ENCODE measurements at regions not wholly inside any gene's neighbourhood (a gene's known extent, or its start where the extent isn't known, plus 50 kb on each side); places are given as distances from the start of the nearest gene placed in this dataset.

DNA sequence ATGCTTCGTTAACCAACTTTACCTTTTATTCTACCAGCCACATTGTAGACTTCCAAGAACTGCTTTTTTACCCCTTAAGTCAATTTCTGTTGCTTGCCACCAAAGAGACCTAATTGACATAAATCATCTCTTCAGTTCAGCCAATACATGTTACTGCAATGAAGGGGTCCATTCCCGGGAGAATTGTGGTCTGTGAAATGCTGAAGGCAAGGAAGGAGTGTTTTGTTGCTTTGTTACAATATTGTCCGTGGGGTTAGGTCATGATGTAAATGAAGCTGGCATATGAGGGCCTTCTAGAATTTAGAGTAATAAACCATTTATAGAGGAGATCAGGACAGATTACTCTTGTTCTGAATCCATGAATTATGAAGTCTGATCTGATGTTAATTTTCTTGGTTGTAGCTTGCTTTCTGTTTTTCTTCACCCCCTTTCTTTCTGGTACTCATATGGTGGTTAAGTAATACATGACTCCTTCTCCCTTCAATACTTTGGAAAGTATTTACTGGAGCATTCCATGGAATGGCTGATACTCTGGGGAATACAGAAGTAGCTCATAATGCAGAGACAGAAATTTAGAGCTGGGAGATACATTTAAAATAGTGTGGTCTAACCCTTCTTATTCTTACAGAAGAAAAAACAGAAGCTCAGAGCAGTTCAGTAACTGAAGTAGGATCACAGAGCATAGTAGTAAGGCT is 297.0 kb upstream of the CLINT1 start:
- Histone ChIP-seq H3K4me3 (ENCODE audit: low read depth in 1 of 2, low read length in 2 of 2) (no peak overlapping the region), H3K9ac (ENCODE audit: low read length) (no peak overlapping the region), H3K4me1 (ENCODE audit: insufficient read depth, low read length) (peaks cover 5% of the 10 kb centered on the region), H3K36me3 (ENCODE audit: insufficient read depth, low read length) (no peaks in the 10 kb centered on the region), H3K27ac (ENCODE audit: low read depth, low read length) (no peak overlapping the region), H3K9me3 (ENCODE audit: low read length) (no peaks in the 10 kb centered on the region), H3K27me3 (ENCODE audit: control insufficient read depth in 1 of 2, insufficient read depth in 2 of 2, low read length in 2 of 2) (no peaks in the 10 kb centered on the region)

DNA sequence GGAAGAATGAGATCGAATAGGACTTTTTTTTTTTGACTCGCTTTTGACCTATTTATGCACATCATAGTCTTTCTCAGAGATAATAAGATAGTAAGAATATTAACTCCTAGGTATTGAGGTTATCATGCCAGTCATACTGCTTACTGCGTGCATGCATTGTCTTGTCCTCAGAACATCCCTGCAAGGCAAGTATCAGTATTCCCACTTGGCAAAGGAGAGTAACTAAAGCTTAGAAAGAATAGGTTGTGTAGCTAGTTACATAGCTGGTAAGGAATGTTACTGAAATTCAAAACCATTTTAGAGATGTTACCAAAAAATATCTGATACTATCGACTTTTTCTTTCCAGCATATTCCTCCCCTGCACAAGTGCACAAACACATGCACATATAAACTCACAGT is 296.1 kb upstream of the CLINT1 start:
- Histone ChIP-seq H3K9ac (ENCODE audit: low read length) (no peak overlapping the region), H3K9me3 (ENCODE audit: low read length) (no peaks in the 10 kb centered on the region), H3K27ac (ENCODE audit: low read depth, low read length) (no peak overlapping the region), H3K27me3 (ENCODE audit: control insufficient read depth in 1 of 2, insufficient read depth in 2 of 2, low read length in 2 of 2) (no peaks in the 10 kb centered on the region), H3K4me1 (ENCODE audit: insufficient read depth, low read length) (peaks cover 5% of the 10 kb centered on the region), H3K4me3 (ENCODE audit: low read depth in 1 of 2, low read length in 2 of 2) (no peak overlapping the region), H3K36me3 (ENCODE audit: insufficient read depth, low read length) (no peaks in the 10 kb centered on the region)

DNA sequence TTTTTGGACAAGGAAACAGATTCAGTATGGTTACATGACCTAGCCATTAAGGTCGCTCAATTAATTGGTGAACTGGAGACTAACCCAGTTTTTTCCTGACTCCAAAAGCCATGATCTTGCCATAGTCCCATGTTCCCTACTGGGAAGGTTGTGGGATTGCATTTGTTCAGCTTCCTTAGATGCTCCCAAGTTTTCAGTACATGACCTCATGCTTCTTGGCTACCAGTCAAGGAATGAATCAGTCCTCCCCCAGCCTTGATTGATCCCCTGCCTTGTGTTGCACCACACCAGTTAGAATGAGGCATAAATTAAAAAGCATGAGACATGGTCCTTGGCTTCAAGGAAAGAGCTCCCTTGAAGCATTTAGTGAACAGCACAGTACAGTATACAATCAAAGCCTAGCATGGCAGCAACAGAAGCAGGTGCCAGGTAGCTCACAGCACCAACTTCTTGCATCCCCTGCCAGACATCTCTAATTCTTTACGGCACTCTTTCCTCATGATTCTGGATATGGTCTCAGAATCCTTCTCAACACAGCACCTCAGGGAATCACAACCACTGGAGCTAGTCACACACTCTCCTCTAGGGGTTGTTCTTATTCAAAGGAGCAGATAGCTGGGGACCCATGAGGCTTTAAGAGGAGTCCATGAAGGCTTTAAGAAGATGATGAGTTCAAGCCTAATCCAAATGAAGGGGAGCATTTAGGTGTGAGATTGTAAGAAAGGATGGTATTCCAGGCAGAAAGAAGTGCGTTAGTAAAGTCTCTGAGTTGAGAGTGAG is 295.5 kb upstream of the CLINT1 start:
- no peaks in the 10 kb centered on the region for H3K27me3 ChIP-seq (ENCODE audit: control insufficient read depth in 1 of 2, insufficient read depth in 2 of 2, low read length in 2 of 2)
- H3K9me3 ChIP-seq (ENCODE audit: low read length) = no peaks in the 10 kb centered on the region
- H3K27ac ChIP-seq (ENCODE audit: low read depth, low read length) = no peak overlapping the region
- peaks cover 5% of the 10 kb centered on the region for H3K4me1 ChIP-seq (ENCODE audit: insufficient read depth, low read length)
- no peak overlapping the region for H3K4me3 ChIP-seq (ENCODE audit: low read depth in 1 of 2, low read length in 2 of 2)
- no peak overlapping the region for H3K9ac ChIP-seq (ENCODE audit: low read length)
- no peaks in the 10 kb centered on the region for H3K36me3 ChIP-seq (ENCODE audit: insufficient read depth, low read length)

DNA sequence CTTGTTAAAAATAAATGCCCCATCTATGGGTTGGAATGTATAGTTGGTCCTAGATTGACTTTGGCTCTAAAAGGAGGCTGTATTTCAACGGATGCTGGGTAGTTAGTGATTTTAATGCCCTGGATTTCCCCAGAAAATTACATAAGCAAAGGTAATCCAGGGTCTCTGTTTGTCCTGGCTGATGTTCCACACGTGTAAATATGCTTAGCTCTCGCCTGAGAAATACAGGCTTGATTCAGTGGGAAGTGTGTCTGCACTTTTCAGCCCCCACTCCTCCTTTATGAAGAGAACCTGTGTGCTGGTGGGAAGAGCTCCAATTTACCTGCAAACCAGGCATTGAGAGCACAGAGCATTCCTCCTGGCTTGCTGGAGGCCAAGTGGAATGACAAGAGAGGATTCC is 294.6 kb upstream of the CLINT1 start:
- H3K9ac ChIP-seq (ENCODE audit: low read length) = no peak overlapping the region
- no peak overlapping the region for H3K27ac ChIP-seq (ENCODE audit: low read depth, low read length)
- no peak overlapping the region for H3K4me3 ChIP-seq (ENCODE audit: low read depth in 1 of 2, low read length in 2 of 2)
- no peaks in the 10 kb centered on the region for H3K9me3 ChIP-seq (ENCODE audit: low read length)
- peaks cover 5% of the 10 kb centered on the region for H3K4me1 ChIP-seq (ENCODE audit: insufficient read depth, low read length)
- no peaks in the 10 kb centered on the region for H3K27me3 ChIP-seq (ENCODE audit: control insufficient read depth in 1 of 2, insufficient read depth in 2 of 2, low read length in 2 of 2)
- H3K36me3 ChIP-seq (ENCODE audit: insufficient read depth, low read length) = no peaks in the 10 kb centered on the region

DNA sequence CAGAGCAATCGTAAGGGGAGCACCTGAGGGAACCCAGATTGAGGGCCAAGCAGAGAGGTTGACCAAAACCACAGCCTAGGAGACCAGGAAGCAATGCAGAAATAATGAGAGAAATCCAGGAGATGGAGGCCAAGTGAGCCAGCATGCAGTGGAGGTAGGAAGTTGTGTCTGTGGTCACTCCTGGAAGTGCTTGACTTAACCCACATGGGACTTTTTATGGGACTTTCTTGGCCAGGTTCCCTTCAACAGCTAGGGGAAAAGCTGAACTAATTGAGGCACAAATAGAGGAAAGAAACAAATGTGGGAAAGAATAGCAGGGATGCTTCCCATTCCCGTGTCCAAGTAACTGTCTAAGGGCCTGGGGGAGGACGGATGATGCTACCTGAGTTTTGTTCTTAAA is 293.2 kb upstream of the CLINT1 start:
- H3K4me1 ChIP-seq (ENCODE audit: insufficient read depth, low read length) = peaks cover 5% of the 10 kb centered on the region
- H3K36me3 ChIP-seq (ENCODE audit: insufficient read depth, low read length) = no peaks in the 10 kb centered on the region
- H3K27me3 ChIP-seq (ENCODE audit: control insufficient read depth in 1 of 2, insufficient read depth in 2 of 2, low read length in 2 of 2) = no peaks in the 10 kb centered on the region
- H3K4me3 ChIP-seq (ENCODE audit: low read depth in 1 of 2, low read length in 2 of 2) = no peak overlapping the region
- H3K9ac ChIP-seq (ENCODE audit: low read length) = no peak overlapping the region
- H3K9me3 ChIP-seq (ENCODE audit: low read length) = no peaks in the 10 kb centered on the region
- H3K27ac ChIP-seq (ENCODE audit: low read depth, low read length) = no peak overlapping the region

DNA sequence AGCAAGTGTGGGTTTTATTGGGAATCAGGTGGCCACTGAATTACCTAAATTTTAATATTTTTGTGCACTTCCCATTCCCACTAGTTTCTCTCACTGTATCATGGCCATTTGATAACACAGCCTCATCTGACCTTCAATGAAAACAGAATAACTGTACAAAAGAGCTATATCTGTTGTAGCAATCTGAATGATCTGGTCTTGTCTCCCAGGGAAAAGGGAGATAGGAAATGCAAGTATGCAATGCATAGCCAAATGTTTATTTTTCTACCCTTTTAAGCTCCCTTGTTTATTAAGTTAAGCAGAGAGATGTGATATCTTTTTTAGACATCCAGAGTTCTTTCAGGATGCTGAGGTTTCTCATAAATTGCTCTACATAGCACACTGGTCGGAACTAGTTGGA is 288.3 kb upstream of the CLINT1 start:
- Histone ChIP-seq H3K27ac (ENCODE audit: low read depth, low read length) (no peak overlapping the region), H3K4me3 (ENCODE audit: low read depth in 1 of 2, low read length in 2 of 2) (no peak overlapping the region), H3K4me1 (ENCODE audit: insufficient read depth, low read length) (no peaks in the 10 kb centered on the region), H3K36me3 (ENCODE audit: insufficient read depth, low read length) (no peaks in the 10 kb centered on the region), H3K27me3 (ENCODE audit: control insufficient read depth in 1 of 2, insufficient read depth in 2 of 2, low read length in 2 of 2) (no peaks in the 10 kb centered on the region), H3K9ac (ENCODE audit: low read length) (no peak overlapping the region), H3K9me3 (ENCODE audit: low read length) (no peaks in the 10 kb centered on the region)

DNA sequence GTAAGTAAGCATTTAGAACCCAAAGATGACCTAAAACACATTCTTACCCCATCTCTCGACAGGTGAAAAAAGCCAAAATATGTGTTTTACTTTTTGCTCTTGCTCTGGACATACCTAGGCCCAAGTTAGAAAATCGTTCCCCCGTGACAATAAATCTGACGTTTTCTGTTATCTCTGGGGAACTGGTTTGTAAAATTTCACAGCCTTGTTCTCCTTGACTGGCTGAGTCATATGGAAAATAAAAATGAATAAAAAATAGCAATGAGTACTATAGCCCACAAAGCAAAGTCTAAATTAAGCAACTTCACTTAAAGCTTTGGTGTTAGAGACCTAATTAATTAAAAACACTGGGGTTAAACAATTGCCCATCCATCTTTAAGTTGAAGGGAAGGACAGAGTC is 286.9 kb upstream of the CLINT1 start:
- Histone ChIP-seq H3K4me3 (ENCODE audit: low read depth in 1 of 2, low read length in 2 of 2) (no peak overlapping the region), H3K9me3 (ENCODE audit: low read length) (no peaks in the 10 kb centered on the region), H3K9ac (ENCODE audit: low read length) (no peak overlapping the region), H3K27me3 (ENCODE audit: control insufficient read depth in 1 of 2, insufficient read depth in 2 of 2, low read length in 2 of 2) (no peaks in the 10 kb centered on the region), H3K36me3 (ENCODE audit: insufficient read depth, low read length) (no peaks in the 10 kb centered on the region), H3K4me1 (ENCODE audit: insufficient read depth, low read length) (no peaks in the 10 kb centered on the region), H3K27ac (ENCODE audit: low read depth, low read length) (no peak overlapping the region)

DNA sequence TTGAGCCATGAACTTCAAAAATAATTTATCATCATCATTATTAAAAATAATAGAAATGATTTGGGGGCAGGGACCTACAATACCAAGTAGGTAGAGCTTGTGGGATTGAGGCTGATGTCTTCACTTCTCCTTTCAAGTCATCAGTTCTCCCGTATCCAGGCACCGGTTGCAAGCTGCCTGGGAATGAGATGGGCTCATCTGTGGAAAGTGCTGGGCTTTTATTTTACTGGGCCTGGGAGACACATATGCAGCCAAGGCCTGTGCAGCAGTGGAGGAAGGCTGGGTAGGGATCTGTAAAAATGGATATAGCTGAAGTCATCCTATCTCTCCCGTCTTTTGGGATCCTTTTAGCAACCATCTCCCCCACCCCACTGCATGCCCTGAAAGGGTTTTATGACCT is 284.1 kb upstream of the CLINT1 start:
- Histone ChIP-seq H3K4me3 (ENCODE audit: low read depth in 1 of 2, low read length in 2 of 2) (no peak overlapping the region), H3K9me3 (ENCODE audit: low read length) (no peaks in the 10 kb centered on the region), H3K4me1 (ENCODE audit: insufficient read depth, low read length) (no peaks in the 10 kb centered on the region)

DNA sequence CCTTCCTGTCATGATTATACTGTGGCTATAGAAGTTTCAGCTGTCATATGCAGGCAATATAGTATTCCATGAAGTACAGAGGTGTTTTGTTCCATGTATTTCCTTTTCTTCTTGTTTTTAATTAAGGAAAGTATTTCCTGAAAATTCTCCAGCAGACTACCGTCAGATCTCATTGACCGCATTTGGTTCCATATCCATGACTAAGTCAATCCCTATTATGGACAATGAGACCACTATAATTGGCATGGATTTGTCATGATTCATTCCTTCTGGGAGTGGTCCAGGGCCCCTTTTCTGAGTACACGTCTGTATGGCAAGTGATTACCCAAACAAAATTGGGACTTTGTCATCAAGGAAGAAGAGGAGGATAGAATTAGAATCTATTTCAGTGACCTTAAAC is 283.2 kb upstream of the CLINT1 start:
- no peak overlapping the region for H3K9ac ChIP-seq (ENCODE audit: low read length)
- no peaks in the 10 kb centered on the region for H3K27me3 ChIP-seq (ENCODE audit: control insufficient read depth in 1 of 2, insufficient read depth in 2 of 2, low read length in 2 of 2)
- H3K36me3 ChIP-seq (ENCODE audit: insufficient read depth, low read length) = no peaks in the 10 kb centered on the region
- H3K4me3 ChIP-seq (ENCODE audit: low read depth in 1 of 2, low read length in 2 of 2) = no peak overlapping the region
- no peaks in the 10 kb centered on the region for H3K4me1 ChIP-seq (ENCODE audit: insufficient read depth, low read length)
- no peaks in the 10 kb centered on the region for H3K9me3 ChIP-seq (ENCODE audit: low read length)
- H3K27ac ChIP-seq (ENCODE audit: low read depth, low read length) = no peak overlapping the region

More for the DNA sequence above, 284.1 kb upstream of the CLINT1 start:
- Histone ChIP-seq H3K36me3 (ENCODE audit: insufficient read depth, low read length) (no peaks in the 10 kb centered on the region), H3K9ac (ENCODE audit: low read length) (no peak overlapping the region), H3K27me3 (ENCODE audit: control insufficient read depth in 1 of 2, insufficient read depth in 2 of 2, low read length in 2 of 2) (no peaks in the 10 kb centered on the region), H3K27ac (ENCODE audit: low read depth, low read length) (no peak overlapping the region)

DNA sequence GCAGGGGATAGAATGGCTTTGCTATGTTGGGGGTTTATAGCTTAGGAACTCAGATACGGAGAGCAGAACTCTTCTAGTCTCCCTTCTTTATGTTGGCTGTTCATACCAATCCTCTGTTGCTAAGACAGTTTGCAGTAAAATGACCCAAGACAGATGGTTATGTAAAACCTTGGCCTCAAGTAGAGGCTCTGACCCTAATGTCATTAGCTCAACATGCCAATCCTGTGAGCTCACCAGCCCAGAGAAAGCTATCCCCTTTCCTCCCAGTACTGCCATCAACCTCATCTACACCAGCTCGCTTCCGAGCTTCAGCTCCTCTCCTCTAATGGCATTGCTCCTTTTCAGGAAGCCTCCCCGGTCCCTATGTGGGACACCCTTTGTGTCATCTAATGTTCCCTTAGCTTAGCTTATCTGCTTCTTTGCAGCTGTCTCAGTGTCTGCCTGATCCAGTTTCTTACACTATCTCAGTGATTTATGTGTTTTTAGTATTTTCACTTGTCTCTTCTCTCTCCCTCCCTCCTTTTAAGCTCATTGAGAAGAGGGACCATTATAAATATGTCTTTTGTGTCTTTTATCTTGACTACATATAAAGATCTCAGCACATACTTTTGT is 281.3 kb upstream of the CLINT1 start:
- Histone ChIP-seq H3K9ac (ENCODE audit: low read length) (no peak overlapping the region), H3K27me3 (ENCODE audit: control insufficient read depth in 1 of 2, insufficient read depth in 2 of 2, low read length in 2 of 2) (no peaks in the 10 kb centered on the region), H3K9me3 (ENCODE audit: low read length) (no peaks in the 10 kb centered on the region), H3K4me3 (ENCODE audit: low read depth in 1 of 2, low read length in 2 of 2) (no peak overlapping the region), H3K36me3 (ENCODE audit: insufficient read depth, low read length) (no peaks in the 10 kb centered on the region), H3K4me1 (ENCODE audit: insufficient read depth, low read length) (no peaks in the 10 kb centered on the region), H3K27ac (ENCODE audit: low read depth, low read length) (no peak overlapping the region)

DNA sequence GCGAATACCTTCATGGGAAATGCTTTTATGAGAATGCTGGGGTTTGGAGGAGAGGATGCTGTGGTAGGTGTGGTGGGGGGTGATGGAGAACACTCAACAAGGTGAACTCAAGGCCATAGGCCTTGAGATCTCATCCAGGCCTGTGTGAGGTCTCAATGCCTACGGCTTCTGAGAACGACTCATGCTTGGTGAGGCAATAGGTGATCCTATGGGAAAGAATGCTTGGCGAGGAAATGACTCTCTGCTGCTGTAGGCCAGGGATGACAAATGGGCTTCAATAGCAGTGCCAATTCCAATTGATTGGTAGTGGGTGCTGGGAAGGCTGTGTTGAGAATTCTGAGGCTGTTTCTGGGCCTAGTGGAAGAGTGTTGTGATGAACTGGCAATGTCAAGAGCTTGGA is 280.2 kb upstream of the CLINT1 start:
- no peaks in the 10 kb centered on the region for H3K9me3 ChIP-seq (ENCODE audit: low read length)
- no peaks in the 10 kb centered on the region for H3K4me1 ChIP-seq (ENCODE audit: insufficient read depth, low read length)
- H3K36me3 ChIP-seq (ENCODE audit: insufficient read depth, low read length) = no peaks in the 10 kb centered on the region
- no peak overlapping the region for H3K27ac ChIP-seq (ENCODE audit: low read depth, low read length)
- H3K9ac ChIP-seq (ENCODE audit: low read length) = no peak overlapping the region
- no peak overlapping the region for H3K4me3 ChIP-seq (ENCODE audit: low read depth in 1 of 2, low read length in 2 of 2)
- H3K27me3 ChIP-seq (ENCODE audit: control insufficient read depth in 1 of 2, insufficient read depth in 2 of 2, low read length in 2 of 2) = no peaks in the 10 kb centered on the region

All from muscle layer of colon (tissue), 2 donors.